ENCODE measurements at regions not wholly inside any gene's neighbourhood (a gene's known extent, or its start where the extent isn't known, plus 50 kb on each side); places are given as distances from the start of the nearest gene placed in this dataset.

- Histone ChIP-seq H3K4me3 (ENCODE audit: low read length) (no peak overlapping the region), H2AFZ (ENCODE audit: low read depth, low read length) (no peak overlapping the region), H3K9me3 (ENCODE audit: insufficient read depth, low read length) (no peaks in the 10 kb centered on the region), H3K27ac (ENCODE audit: low read length) (no peak overlapping the region), H3K9ac (ENCODE audit: low read length) (no peak overlapping the region), H3K79me2 (ENCODE audit: low read length) (no peaks in the 10 kb centered on the region), H3K36me3 (replicated peaks; ENCODE audit: low read depth, low read length) (no peaks in the 10 kb centered on the region), H3K4me1 (ENCODE audit: low read length) (no peaks in the 10 kb centered on the region), H3K27me3 (ENCODE audit: low read depth, low read length) (no peaks in the 10 kb centered on the region), H4K20me1 (ENCODE audit: insufficient read depth, low read length) (no peaks in the 10 kb centered on the region), H3K4me2 (ENCODE audit: low read length) (no peak overlapping the region)
- TF ChIP-seq EZH2phosphoT487 (IDR thresholded peaks at IDR 0.05; ENCODE audit: low read depth) = no peak
- TF ChIP-seq CTCF (IDR thresholded peaks at IDR 0.05; ENCODE audit: low read depth, low read length) = no peak
Measured at GRCh38 chr4:126756050-126756829, 876.5 kb upstream of the INTU start.

GRCh38 chr4:126757219-126757618 is 875.5 kb upstream of the INTU start:
- TF ChIP-seq EZH2phosphoT487 (IDR thresholded peaks at IDR 0.05; ENCODE audit: low read depth) = no peak
- TF ChIP-seq CTCF (IDR thresholded peaks at IDR 0.05; ENCODE audit: low read depth, low read length) = no peak
- H3K9me3 ChIP-seq (ENCODE audit: insufficient read depth, low read length) = no peaks in the 10 kb centered on the region

GRCh38 chr4:126758493-126758892 is 874.3 kb upstream of the INTU start:
- no peaks in the 10 kb centered on the region for H3K4me1 ChIP-seq (ENCODE audit: low read length)
- no peaks in the 10 kb centered on the region for H3K9me3 ChIP-seq (ENCODE audit: insufficient read depth, low read length)
- H3K4me2 ChIP-seq (ENCODE audit: low read length) = no peak overlapping the region
- H3K27ac ChIP-seq (ENCODE audit: low read length) = no peak overlapping the region
- no peaks in the 10 kb centered on the region for H3K27me3 ChIP-seq (ENCODE audit: low read depth, low read length)
- no peaks in the 10 kb centered on the region for H3K79me2 ChIP-seq (ENCODE audit: low read length)
- no peaks in the 10 kb centered on the region for H4K20me1 ChIP-seq (ENCODE audit: insufficient read depth, low read length)
- no peak overlapping the region for H2AFZ ChIP-seq (ENCODE audit: low read depth, low read length)
- H3K36me3 ChIP-seq (replicated peaks; ENCODE audit: low read depth, low read length) = no peaks in the 10 kb centered on the region
- no peak overlapping the region for H3K4me3 ChIP-seq (ENCODE audit: low read length)
- TF ChIP-seq EZH2phosphoT487 (IDR thresholded peaks at IDR 0.05; ENCODE audit: low read depth) (no peak), CTCF (IDR thresholded peaks at IDR 0.05; ENCODE audit: low read depth, low read length) (no peak)
- H3K9ac ChIP-seq (ENCODE audit: low read length) = no peak overlapping the region

More at GRCh38 chr4:126757219-126757618, 875.5 kb upstream of the INTU start:
- Histone ChIP-seq H3K79me2 (ENCODE audit: low read length) (no peaks in the 10 kb centered on the region), H4K20me1 (ENCODE audit: insufficient read depth, low read length) (no peaks in the 10 kb centered on the region), H3K4me1 (ENCODE audit: low read length) (no peaks in the 10 kb centered on the region), H3K27me3 (ENCODE audit: low read depth, low read length) (no peaks in the 10 kb centered on the region), H3K36me3 (replicated peaks; ENCODE audit: low read depth, low read length) (no peaks in the 10 kb centered on the region), H3K9ac (ENCODE audit: low read length) (no peak overlapping the region), H3K27ac (ENCODE audit: low read length) (no peak overlapping the region), H2AFZ (ENCODE audit: low read depth, low read length) (no peak overlapping the region), H3K4me3 (ENCODE audit: low read length) (no peak overlapping the region), H3K4me2 (ENCODE audit: low read length) (no peak overlapping the region)

- no peak overlapping the region for H3K4me2 ChIP-seq (ENCODE audit: low read length)
- no peaks in the 10 kb centered on the region for H3K4me1 ChIP-seq (ENCODE audit: low read length)
- no peaks in the 10 kb centered on the region for H3K79me2 ChIP-seq (ENCODE audit: low read length)
- H3K36me3 ChIP-seq (replicated peaks; ENCODE audit: low read depth, low read length) = no peaks in the 10 kb centered on the region
- no peaks in the 10 kb centered on the region for H3K9me3 ChIP-seq (ENCODE audit: insufficient read depth, low read length)
- no peak overlapping the region for H3K9ac ChIP-seq (ENCODE audit: low read length)
- no peak overlapping the region for H3K27ac ChIP-seq (ENCODE audit: low read length)
- TF ChIP-seq CTCF (IDR thresholded peaks at IDR 0.05; ENCODE audit: low read depth, low read length) = no peak
- no peak for TF ChIP-seq EZH2phosphoT487 (IDR thresholded peaks at IDR 0.05; ENCODE audit: low read depth)
- no peaks in the 10 kb centered on the region for H4K20me1 ChIP-seq (ENCODE audit: insufficient read depth, low read length)
- no peak overlapping the region for H3K4me3 ChIP-seq (ENCODE audit: low read length)
- H3K27me3 ChIP-seq (ENCODE audit: low read depth, low read length) = no peaks in the 10 kb centered on the region
- H2AFZ ChIP-seq (ENCODE audit: low read depth, low read length) = no peak overlapping the region
Measured at GRCh38 chr4:126761947-126762662, 870.7 kb upstream of the INTU start.
